Motor neuron (in vitro differentiated cells): ENCODE measurements at regions not wholly inside any gene's neighbourhood (a gene's known extent, or its start where the extent isn't known, plus 50 kb on each side); places are given as distances from the start of the nearest gene placed in this dataset.
A peak's percentile ranks its signal among the peaks of the same experiment; 100 is the strongest.

Experiments used
- ATAC-seq, 8 experiments: fragments of 200-7000 bp; cut with Tn5 transposase; replicated peaks in 6 of 8; 2 replicates each; pipeline ENCODE4 v1.8.0; 2021; ENCODE audit warnings: mild to moderate bottlenecking in 8 of 8, moderate library complexity in 8 of 8
- H3K27ac ChIP-seq, 2 donors: fragments of 250-450 bp; sonication (Bioruptor Pico); 2 replicates each; pipeline ENCODE4 v1.9.0; 2021; ENCODE audit warnings: antibody characterized with exemption in 2 of 2, mild to moderate bottlenecking in 2 of 2, moderate library complexity in 1 of 2
- H3K4me1 ChIP-seq, 2 donors: fragments of 250-450 bp; sonication (Bioruptor Pico); replicated peaks in 1 of 2; 2 replicates each; pipeline ENCODE4 v1.6.1; 2021; ENCODE audit warnings: antibody characterized with exemption in 2 of 2, mild to moderate bottlenecking in 2 of 2, moderate library complexity in 1 of 2
- H3K4me3 ChIP-seq, 5 donors: fragments of 250-450 bp; sonication (Bioruptor Pico); 2 replicates each; pipeline ENCODE4 v1.9.0; 2021; ENCODE audit warnings: antibody characterized with exemption in 5 of 5, mild to moderate bottlenecking in 5 of 5, moderate library complexity in 4 of 5
- WGBS, 10 experiments: fragments of 450-650 bp; shearing (Covaris generic); methylation state at CpG; one replicate each; pipeline ENCODE4 v1.0.0; 2022; 5-methylcytosine and 5-hydroxymethylcytosine counted together
- in situ Hi-C, 9 experiments: fragments of 400-800 bp; cut with MboI; loops; one replicate each; pipeline ENCODE4 v1.15.0; 2021; ENCODE audit warnings: low sequenced_read_pairs in 9 of 9, low pct_unique_long_range_greater_than_20kb in 2 of 9; ENCODE audit not compliant: unreplicated experiment in 9 of 9

- in situ Hi-C loops, result no loop called here
- H3K27ac ChIP-seq, result no peak overlapping the region
- no peak overlapping the region for H3K4me3 ChIP-seq
- ATAC-seq, result no peak
- peaks cover 0 to 9% of the 10 kb centered on the region in 2 donors for H3K4me1 ChIP-seq
- 50 to 100% (median 84%) methylated on average over 1 to 4 of the region's 4 CpGs; no CpG with 5 or more reads in 1 of the 10 experiments for WGBS, 10 experiments
Observed at GRCh38 chr2:234608946-234609345, 112.1 kb upstream of the ARL4C start.

- H3K4me3 ChIP-seq, result no peak overlapping the region
- H3K4me1 ChIP-seq, result peaks cover 0 to 9% of the 10 kb centered on the region in 2 donors
- 57 to 96% (median 90%) methylated on average over 2 to 5 of the region's 8 CpGs; no CpG with 5 or more reads in 2 of the 10 experiments for WGBS, 10 experiments
- no peak for ATAC-seq
- H3K27ac ChIP-seq, result no peak overlapping the region
- in situ Hi-C loops, result no loop called here
Observed at GRCh38 chr2:234607691-234608090, 110.8 kb upstream of the ARL4C start.

- WGBS, 10 experiments, result 56 to 70% methylated on average over 2 to 3 of the region's 7 CpGs; no CpG with 5 or more reads in 8 of the 10 experiments
- in situ Hi-C loops, result no loop called here
- H3K4me3 ChIP-seq, result no peak overlapping the region
Observed at GRCh38 chr2:234606896-234607295, 110.0 kb upstream of the ARL4C start.

DNA sequence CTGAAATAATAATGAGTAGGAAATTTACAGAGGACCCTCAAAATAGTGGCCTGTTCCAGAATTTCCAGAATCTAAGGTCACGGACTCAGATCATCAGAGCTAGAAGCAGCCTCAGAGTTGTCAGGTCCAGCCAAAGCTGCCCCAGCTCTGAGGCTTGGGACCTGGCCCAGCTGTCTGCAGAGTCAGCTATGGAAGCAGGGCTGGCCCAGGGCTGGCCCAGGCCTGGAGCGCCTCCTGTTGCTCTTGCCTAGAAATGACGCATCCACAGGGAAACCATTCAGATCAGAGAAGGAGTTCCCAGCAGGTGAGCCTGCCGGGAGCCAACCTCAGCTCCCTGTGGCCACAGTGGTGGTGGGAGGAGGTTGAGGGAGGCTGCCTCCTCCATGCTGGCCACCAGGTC lies 106.7 kb upstream of the ARL4C start:
- peaks cover 5 to 9% of the 10 kb centered on the region in 2 donors for H3K4me1 ChIP-seq
- no peak for ATAC-seq
- H3K27ac ChIP-seq, result no peak overlapping the region
- in situ Hi-C loops, result no loop called here
- 78 to 100% (median 98%) methylated on average over 1 to 4 of the region's 4 CpGs; no CpG with 5 or more reads in 2 of the 10 experiments for WGBS, 10 experiments
- no peak overlapping the region for H3K4me3 ChIP-seq

More at GRCh38 chr2:234606896-234607295, 110.0 kb upstream of the ARL4C start:
- H3K4me1 ChIP-seq, result peaks cover 0 to 9% of the 10 kb centered on the region in 2 donors
- no peak overlapping the region for H3K27ac ChIP-seq
- peak in 7 of 8 experiments; percentile 49 to 97 (median 78) for ATAC-seq

- peaks cover 17% of the 10 kb centered on the region in 2 donors for H3K4me1 ChIP-seq
- in situ Hi-C loops, result no loop called here
- WGBS, 10 experiments, result 40 to 90% (median 50%) methylated on average over 1 to 5 of the region's 5 CpGs; no CpG with 5 or more reads in 1 of the 10 experiments
- no peak overlapping the region for H3K27ac ChIP-seq
- no peak overlapping the region for H3K4me3 ChIP-seq
- peak in 4 of 8 experiments; percentile 14 to 83 (median 38) for ATAC-seq
Observed at GRCh38 chr2:234601213-234601612, 104.3 kb upstream of the ARL4C start.

DNA sequence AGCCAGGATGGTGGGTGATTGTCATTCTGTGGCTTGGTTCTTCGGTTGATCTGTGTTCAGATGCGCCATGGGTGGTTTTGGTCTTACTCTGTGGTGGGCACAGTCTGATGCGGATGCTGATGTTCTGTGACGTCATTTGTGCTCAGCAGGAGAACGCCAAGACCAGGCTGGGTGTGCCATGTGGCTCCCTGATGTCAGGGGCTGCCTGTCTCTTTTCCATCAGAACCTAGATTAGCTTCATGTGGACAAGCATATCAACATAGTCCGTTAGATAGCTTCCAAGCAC lies 100.6 kb upstream of the ARL4C start:
- ATAC-seq, result no peak
- peaks cover 17 to 25% of the 10 kb centered on the region in 2 donors for H3K4me1 ChIP-seq
- no peak overlapping the region for H3K4me3 ChIP-seq

GRCh38 chr2:234596696-234597575 lies 100.1 kb upstream of the ARL4C start:
- peak in 5 of 8 experiments; percentile 87 to 92 (median 90) for ATAC-seq
- Histone ChIP-seq H3K27ac (peak overlapping the region; percentile 62 to 79), H3K4me1 (peaks cover 17 to 25% of the 10 kb centered on the region in 2 donors), H3K4me3 (no peak overlapping the region)
- in situ Hi-C loops, result loop anchor here in 1 of 9 experiments (25.0 kb wide), 1 partner anchor 190 kb away; no protein-coding TSS in a partner anchor
- 8 to 46% (median 19%) methylated on average over 1 to 5 of the region's 12 CpGs; no CpG with 5 or more reads in 1 of the 10 experiments for WGBS, 10 experiments

More for the DNA sequence above, 100.6 kb upstream of the ARL4C start:
- H3K27ac ChIP-seq, result peak overlapping the region in 1 of 2 donors; percentile 79
- in situ Hi-C loops, result loop anchor here in 1 of 9 experiments (25.0 kb wide), 1 partner anchor 190 kb away; no protein-coding TSS in a partner anchor
- WGBS, 10 experiments, result 20 to 100% (median 71%) methylated on average over 1 to 6 of the region's 6 CpGs; no CpG with 5 or more reads in 3 of the 10 experiments

DNA sequence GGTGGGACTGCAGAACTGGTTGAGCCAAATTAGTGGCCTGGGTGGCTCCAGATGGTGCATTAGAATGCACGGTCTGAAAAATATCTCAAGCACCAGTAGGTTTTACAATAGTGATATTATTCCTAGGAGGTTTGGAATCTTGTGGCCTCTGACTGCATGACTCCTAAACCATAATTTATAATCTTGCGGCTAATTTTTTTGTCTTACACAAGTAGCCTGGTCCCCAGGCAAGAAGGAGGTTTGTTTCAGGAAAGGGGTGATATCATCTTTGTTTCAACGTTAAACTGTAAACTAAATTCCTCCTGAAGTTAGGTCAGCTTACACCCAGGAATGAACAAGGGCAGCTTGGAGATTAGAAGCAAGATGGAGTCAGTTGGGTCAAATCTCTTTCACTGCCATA lies 98.9 kb upstream of the ARL4C start:
- in situ Hi-C loops, result loop anchor here in 1 of 9 experiments (25.0 kb wide), 1 partner anchor 191 kb away; no protein-coding TSS in a partner anchor
- WGBS, 10 experiments, result 0 to 70% (median 43%) methylated on average over 1 to 3 of the region's 3 CpGs; no CpG with 5 or more reads in 3 of the 10 experiments
- ATAC-seq, result peak in 1 of 8 experiments; percentile 20
- H3K4me1 ChIP-seq, result peaks cover 17 to 20% of the 10 kb centered on the region in 2 donors
- no peak overlapping the region for H3K4me3 ChIP-seq
- H3K27ac ChIP-seq, result peak overlapping the region; percentile 47 to 73

- WGBS, 10 experiments, result 83 to 100% (median 99%) methylated on average over 1 to 5 of the region's 5 CpGs; no CpG with 5 or more reads in 4 of the 10 experiments
- in situ Hi-C loops, result loop anchor here in 1 of 9 experiments (25.0 kb wide), 1 partner anchor 193 kb away; no protein-coding TSS in a partner anchor
- no peak overlapping the region for H3K27ac ChIP-seq
- peaks cover 17 to 20% of the 10 kb centered on the region in 2 donors for H3K4me1 ChIP-seq
- no peak overlapping the region for H3K4me3 ChIP-seq
- no peak for ATAC-seq
Observed at GRCh38 chr2:234594715-234595114, 97.8 kb upstream of the ARL4C start.

DNA sequence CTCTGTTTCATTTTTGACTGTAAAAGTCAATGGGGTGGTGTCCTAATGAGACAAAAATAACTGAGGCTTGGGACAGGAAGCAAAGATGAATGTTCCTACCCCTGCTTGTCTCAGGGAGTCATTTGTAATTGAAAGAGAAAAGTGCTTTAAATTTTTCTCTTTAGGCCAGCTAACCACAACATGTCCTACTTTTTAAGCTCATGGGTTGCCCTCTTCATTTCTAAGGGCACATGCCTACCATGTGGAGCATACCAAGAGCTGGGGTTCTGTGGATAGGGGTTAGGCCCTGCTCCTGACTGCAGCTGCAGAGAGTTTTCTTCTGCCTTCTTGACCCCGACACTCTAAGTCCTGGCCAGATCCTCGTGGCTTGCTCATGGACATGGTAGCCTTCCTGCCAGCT lies 96.8 kb upstream of the ARL4C start:
- H3K27ac ChIP-seq, result no peak overlapping the region
- no peak for ATAC-seq
- H3K4me1 ChIP-seq, result peaks cover 17 to 20% of the 10 kb centered on the region in 2 donors
- 93 to 100% (median 100%) methylated on average over 1 to 2 of the region's 2 CpGs; no CpG with 5 or more reads in 7 of the 10 experiments for WGBS, 10 experiments
- in situ Hi-C loops, result loop anchor here in 1 of 9 experiments (25.0 kb wide), 1 partner anchor 194 kb away; no protein-coding TSS in a partner anchor
- no peak overlapping the region for H3K4me3 ChIP-seq

DNA sequence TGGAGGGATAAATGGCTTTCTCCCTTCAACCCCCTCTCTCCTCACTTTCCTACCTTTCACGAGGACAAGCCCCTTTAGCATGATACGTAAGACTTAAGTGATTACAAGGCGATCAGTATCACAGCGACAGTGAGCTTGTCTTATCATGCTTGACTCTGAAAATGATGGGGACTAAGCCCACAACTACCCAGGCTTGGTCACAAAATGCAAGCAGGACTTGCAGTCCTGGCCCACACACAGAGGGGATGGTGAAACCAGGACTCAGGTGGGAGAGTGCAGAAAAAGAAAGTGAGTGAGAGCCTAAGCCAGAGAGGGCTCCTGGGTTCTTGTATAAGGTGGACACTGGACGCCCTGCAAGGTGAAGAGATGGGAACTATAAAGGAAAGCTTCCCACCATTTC lies 95.7 kb upstream of the ARL4C start:
- H3K4me1 ChIP-seq, result peaks cover 20 to 23% of the 10 kb centered on the region in 2 donors
- WGBS, 10 experiments, result 60 to 100% (median 94%) methylated on average over 1 to 5 of the region's 5 CpGs; no CpG with 5 or more reads in 3 of the 10 experiments
- H3K27ac ChIP-seq, result no peak overlapping the region
- no peak overlapping the region for H3K4me3 ChIP-seq
- in situ Hi-C loops, result loop anchor here in 1 of 9 experiments (25.0 kb wide), 1 partner anchor 195 kb away; no protein-coding TSS in a partner anchor
- no peak for ATAC-seq

DNA sequence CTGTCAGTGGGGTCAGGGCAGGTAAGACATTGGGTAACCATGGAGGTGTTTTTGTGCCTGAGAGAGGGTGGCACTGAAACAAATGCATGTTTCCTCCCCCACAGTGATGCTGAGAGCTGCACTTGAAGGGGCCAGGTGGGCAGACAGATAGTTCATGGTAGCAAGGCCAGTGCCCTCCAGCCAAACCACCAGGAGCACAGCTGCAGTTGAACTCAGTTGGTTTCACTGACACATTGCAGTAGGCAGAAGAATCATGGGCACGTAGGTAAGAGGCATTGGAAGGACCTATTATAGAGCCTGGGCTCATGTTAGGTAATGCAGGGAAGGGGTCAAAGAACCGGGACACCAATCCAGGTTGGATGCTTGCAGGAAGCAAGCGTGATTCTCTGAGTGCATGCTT lies 93.2 kb upstream of the ARL4C start:
- H3K4me3 ChIP-seq, result no peak overlapping the region
- peaks cover 12 to 15% of the 10 kb centered on the region in 2 donors for H3K4me1 ChIP-seq
- no peak for ATAC-seq
- no peak overlapping the region for H3K27ac ChIP-seq
- in situ Hi-C loops, result loop anchor here in 1 of 9 experiments (25.0 kb wide), 1 partner anchor 197 kb away; no protein-coding TSS in a partner anchor
- whole genome bisulfite sequencing, 10 experiments, result 57 to 100% (median 95%) methylated on average over 1 to 3 of the region's 3 CpGs; no CpG with 5 or more reads in 5 of the 10 experiments

DNA sequence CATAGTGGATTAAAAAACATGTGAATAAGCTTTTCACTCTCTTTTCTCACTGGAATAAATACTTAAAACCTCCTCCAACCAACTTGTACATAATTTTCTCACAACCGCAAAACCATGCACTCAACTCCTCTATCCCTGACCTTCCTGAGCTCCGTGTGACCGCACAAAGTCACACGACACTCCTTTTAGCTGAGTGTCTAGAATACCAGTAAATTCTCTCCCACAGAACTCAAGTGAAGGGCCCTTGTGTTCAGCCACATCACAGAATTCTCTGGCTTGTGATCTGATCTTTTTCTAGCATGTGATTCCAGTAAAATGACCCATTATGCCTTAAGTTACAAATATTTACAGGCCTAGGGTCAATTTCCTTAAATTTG lies 91.2 kb upstream of the ARL4C start:
- Histone ChIP-seq H3K4me3 (no peak overlapping the region), H3K4me1 (peaks cover 12 to 15% of the 10 kb centered on the region in 2 donors), H3K27ac (no peak overlapping the region)
- no peak for ATAC-seq
- WGBS, 10 experiments, result 89 to 100% (median 97%) methylated on average over 1 to 4 of the region's 4 CpGs; no CpG with 5 or more reads in 4 of the 10 experiments
- in situ Hi-C loops, result loop anchor here in 1 of 9 experiments (25.0 kb wide), 1 partner anchor 199 kb away; no protein-coding TSS in a partner anchor
